CD4-positive, alpha-beta T cell treated with Interleukin-12 subunit alpha and Interleukin-12 subunit beta, for 1 hour (primary cell): ENCODE measurements at regions not wholly inside any gene's neighbourhood (a gene's known extent, or its start where the extent isn't known, plus 50 kb on each side); places are given as distances from the start of the nearest gene placed in this dataset.
A peak's percentile ranks its signal among the peaks of the same experiment; 100 is the strongest.

ENCODE experiments used
- DNase-seq: peaks from one replicate; pipeline ENCODE4 v3.0.0-alpha.2; 2020

DNA sequence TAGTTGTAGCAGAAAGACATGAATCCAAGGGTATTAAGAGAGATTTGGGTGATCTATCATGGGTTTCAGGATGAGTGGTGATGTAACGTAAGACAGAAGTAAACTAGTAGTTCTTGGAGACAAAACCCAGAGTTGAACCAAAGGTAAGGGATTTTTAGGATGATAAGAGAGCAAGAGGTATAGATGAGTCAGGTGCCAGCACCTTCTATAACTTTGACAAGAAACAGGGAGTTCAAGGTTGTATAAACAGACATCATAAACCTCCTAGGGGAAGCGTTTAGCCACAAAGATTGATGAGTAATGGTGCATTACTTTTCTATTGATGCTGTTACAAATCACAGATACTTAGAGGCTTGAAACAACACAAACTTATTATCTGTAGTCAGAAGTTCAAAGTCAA lies 447.3 kb upstream of the ARHGEF26 start:
- DNase-seq: no peak

DNA sequence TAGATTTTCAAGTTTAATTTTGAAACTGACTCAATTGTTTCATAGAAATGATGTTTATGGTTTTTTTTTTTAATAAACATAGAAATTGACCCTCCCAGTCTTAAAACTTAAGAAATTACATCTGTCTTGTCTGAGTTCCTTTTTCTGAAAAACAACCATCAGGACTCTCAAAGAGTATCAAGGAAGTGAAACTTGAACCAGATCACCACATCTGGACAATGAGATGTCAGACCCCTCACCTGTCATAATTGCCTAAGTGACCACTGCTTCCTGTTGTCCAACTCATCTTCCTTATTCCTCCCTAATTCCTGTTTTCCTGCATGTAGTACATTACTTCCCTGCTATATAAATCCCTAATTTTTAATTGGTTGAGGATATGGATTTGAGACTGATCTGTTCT lies 441.5 kb upstream of the ARHGEF26 start:
- no peak for DNase-seq

DNA sequence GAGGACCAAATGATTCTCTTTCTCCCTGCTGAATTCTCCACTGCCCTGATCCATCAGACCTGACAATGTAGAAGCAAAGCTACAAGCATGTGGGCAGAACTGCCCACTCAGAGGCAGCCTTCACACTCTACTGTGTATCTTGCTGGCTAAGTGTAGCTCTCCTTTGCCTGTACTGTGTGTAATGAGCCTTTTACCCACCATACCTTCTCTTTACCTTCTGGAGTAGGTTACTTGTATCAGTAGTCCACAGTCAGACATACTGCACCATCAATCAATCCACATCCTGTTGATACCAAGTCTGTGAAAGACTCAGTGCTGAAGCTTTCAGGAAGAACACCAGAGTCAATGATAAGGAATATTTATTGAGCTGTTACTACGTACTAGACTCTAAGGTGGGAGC lies 440.7 kb upstream of the ARHGEF26 start:
- DNase-seq: peak; percentile 4

DNA sequence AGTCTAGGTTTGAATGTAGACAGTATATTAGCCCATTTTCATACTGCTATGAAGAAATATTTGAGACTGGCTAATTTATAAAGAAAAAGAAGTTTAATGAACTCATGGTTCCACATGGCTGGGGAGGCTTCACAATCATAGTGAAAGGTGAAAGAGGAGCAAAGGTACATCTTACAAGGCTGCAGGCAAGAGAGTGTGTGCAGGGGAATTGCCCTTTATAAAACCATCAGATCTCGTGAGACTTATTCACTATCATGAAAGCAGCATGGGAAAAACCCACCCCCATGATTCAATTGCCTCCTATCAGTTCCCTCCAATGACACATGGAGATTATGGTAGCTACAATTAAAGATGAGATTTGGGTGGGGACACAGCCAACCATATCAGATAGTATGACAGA lies 440.1 kb upstream of the ARHGEF26 start:
- no peak for DNase-seq

DNA sequence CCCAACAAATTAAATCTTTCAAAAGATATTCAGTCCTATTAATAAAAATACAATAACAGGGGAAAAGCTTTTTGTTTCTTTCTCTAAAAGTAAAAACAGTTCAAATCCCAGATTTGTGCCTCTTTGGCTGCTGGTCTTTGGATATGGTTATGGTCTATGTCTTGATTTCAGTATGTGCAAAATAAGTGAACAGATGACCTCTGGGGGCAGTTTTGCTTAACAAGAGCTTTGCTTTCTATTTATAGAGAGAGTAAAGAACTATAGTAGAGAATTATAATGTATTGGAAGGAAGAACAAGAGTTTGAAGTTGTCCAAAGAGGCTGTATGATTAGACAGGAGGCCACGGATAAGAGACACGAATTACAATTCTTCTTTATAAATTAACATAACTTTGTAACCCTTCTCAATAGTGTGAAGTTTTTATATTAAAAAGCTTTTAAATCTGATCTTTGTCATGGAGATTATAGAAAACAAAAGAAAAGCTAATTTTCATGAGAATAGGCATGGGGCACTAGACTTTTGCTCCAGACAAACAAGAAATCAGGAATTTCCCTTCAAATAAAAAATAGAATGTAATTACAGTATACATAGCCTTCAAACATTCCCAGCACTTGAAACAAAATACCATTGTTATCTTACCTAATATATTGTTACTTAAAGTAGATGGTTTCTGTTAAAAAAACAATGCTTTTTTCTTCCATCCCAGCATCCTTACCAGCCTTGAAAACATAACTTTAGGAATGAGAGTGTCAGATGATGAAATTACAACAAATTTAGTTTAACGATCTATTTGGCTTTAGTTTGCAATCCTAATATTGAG lies 432.7 kb upstream of the ARHGEF26 start:
- DNase-seq: no peak

DNA sequence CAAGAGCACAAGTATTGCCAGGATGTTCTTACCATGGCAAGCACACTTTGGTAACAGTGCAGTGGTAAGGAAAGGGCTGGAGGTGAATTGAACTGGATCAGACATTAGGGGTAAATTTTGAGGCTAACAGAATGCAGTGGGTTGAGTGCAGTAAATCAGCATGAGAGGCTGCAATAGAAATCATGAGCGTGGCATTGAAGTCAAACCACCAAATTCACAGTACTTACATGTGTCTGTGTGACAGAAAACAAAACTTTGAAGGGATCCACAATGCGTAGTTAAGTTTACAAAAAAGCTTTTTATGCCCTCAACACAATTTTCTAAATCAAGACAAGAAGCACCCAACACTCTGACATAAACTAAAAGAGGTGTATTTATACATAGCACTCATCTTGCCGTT lies 428.0 kb upstream of the ARHGEF26 start:
- no peak for DNase-seq

DNA sequence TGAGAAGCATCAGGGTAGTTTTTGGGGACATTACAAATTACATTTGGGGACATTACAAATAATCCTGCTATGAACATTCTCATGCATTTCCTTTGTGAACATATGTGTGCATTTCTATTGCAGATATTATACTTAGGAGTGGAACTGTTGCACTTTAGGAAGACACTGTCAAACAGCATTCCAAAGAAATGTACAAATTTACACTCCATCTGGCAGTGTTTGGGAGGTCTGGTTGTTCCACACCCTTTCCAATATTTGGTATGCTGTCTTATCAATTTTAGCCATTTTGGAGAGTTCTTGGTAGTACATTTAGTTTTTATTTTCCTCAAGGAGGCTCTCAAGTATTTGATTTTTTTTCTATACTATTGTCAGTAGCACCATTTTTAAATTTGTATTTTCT lies 419.1 kb upstream of the ARHGEF26 start:
- no peak for DNase-seq

DNA sequence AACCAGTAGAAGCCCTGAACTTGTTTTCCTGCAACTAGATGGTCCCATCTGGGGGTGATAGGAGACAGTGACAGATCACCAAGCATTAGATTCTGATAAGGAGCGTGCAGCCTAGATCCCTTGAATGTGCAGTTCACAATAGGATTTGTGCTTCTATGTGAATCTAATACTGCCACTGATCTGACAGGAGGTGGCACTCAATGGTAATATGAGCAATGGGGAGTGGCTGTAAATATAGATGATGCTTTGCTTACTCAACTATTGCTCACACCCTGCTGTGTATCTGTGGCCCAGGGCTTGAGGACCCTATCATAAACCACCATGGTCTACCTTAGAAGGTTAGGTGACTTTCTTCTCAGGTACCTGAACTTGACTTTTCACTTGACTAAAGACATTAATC lies 417.1 kb upstream of the ARHGEF26 start:
- no peak for DNase-seq

DNA sequence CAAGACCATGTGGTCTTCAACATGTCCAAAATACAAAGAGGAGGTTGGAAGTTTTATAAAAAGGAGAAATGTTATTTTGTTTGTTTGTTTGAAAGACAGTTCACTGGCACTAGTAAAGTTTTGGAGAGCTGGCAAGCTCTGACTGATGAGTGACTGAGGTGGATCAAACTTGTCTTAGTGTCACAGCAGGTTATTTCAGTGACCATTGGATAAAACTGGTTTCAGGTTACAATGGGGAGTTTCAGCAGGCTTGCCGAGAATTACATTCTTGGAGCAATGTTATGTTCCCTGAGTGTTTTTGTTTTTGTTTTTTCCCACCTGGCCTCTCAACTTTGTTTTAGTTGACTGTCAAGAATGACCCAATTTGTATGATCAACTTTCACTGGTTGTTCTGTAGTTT lies 414.5 kb upstream of the ARHGEF26 start:
- DNase-seq: no peak

DNA sequence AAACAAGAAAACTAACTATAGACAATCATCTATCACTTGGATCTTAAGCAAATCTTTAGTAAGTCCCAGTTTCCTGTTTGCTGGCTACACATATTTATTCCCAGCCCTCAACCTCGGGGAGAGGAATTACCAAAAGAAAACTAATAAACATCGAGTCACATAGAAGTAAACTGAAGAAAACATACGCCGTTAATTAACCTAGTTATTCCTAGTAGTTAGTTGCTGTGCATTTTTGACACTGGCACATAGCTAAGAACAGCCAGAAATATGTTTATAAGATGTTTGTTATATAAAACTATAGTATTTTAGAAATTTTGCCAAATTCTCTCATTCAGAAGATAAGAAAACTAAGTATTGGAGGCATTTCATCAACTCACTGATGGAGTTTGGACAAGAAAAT lies 407.2 kb upstream of the ARHGEF26 start:
- DNase-seq: no peak

DNA sequence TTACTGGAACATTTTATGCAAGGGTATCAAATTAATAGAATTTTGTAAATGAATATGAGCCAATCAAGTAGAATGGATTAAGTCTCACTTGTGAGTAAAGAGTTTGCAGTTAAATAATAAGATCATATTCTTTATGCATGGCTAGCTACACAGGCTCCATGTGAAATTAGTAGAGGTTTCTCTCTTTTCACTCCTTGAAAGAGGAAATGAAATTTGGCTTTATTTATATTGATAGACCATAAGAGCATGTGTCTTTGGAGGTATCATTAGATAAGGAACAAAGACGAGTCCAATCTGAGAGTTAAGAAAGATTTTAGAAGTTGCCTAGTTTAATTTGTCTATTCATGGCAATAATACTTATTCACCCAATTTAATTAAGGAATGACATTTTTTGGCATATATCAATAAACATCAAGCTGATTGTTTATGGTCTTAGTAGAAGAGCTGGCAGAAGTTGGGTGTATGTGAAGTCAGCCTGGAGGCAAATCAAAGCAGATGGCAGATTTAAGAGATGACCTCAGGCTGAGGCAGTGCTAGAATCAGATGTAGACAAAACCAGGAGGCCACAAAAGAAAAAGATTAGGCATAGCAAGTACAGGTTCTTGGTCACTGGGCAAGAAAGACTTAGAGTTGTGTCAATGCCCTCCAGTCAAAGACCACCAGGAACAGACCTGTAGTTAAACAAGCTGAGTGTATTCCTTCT lies 406.5 kb upstream of the ARHGEF26 start:
- DNase-seq: no peak

DNA sequence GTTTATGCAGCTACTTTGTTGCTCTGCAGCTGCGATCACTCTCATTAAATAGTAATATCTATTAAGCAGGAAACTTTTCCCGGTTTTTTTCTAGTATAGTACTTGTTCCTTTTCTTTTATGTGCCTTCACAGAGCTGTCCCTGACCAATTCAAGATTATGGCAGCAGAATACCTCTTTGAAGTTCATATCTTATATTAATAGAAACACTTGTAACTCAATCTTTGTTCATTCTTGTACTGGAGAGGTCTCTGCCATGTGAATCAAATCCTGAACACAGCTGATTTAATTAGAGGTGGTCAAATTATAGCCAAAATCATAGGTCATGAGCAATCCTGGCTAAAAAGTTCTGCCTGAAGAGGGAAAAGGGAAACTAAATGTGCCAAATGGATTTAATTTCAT lies 399.0 kb upstream of the ARHGEF26 start:
- DNase-seq: no peak

DNA sequence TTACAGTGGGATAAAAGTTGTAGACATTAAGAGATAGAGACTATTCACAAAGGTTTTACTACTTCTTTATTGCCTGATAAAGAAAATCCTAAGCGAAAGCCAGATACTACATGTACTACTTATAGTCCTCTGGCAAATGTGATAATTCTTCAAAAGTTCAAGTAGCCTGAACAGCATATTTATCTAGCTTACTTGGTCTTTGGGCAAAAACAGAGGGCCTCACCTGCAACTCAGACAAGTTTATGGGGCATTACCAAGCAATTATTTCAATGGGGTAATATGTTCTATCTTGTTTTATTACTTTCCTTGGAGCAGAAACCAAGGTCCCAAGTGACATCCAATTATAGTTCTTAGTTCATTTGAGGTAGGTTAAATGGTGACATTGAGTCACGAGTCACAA lies 390.1 kb upstream of the ARHGEF26 start:
- DNase-seq: no peak

DNA sequence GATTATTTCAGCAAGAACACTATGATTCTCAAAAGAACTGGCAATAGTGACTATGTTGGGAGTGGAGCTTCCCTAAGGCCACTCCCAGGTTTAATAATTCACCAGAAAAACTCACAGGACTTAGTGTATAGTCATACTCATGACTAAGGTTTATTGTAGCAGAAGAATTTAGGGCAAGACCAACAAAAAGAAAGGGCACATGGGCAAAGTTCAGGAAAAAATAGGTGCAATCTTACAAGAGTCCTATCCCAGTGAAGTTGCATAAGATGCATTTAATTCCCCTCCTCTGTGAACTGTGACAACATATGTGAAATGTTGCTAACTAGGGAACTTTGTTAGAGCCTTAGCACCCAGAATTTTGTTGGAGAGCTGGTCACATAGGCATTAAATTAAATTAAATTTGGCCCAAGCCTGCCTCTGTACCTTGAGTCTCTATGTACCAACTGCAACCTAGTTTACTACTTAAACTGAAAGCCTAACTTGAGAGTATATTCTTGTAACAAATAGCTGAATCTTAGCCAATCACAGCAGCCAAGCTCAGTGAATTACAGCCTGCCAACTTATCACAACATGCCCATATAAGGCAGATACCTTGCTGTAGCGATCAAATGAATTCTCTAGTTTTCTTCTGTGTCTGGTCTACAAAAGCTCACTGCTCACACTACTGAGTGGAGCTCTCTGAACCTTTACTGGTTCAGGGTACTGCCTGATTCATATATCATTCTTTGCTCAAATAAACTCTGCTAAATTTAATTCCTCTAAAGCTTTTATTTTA lies 386.2 kb upstream of the ARHGEF26 start:
- DNase-seq: no peak

DNA sequence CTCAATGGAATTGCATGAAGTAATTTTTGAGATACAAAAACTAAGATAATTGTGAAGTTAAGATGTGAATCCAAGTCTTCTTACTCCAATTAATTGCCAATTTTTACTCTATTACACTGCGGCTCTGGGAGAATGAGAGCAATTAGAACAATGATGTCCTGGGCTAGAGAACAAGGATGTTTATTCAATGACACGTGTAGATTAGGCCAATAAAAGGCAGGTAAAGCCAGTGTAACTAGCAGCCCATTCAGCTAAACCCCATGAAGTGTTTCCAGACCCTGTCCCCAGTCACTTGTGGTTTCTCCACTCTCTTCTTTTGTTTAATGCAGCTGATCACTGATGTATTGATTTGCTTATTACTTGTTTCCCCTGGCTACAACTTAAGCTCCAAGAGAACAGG lies 381.1 kb upstream of the ARHGEF26 start:
- DNase-seq: no peak

DNA sequence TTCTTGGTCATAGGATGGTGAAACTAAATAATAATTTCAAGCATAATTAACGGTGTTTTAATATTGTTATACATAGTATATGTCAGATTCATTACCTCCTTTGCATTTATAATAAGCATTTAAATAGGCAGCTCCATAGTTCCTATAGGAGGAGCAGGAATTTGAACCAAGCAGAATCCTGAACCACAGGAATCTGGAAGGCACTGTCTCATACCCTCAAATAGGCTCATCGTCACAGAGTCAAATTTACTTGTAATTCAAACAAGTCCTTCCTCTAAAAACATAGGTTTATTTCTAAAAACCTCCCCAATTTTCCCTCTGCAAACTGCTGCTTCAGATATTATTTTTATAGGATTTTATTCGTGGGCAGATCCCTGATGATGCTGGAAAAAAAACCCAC lies 376.3 kb upstream of the ARHGEF26 start:
- DNase-seq: no peak

DNA sequence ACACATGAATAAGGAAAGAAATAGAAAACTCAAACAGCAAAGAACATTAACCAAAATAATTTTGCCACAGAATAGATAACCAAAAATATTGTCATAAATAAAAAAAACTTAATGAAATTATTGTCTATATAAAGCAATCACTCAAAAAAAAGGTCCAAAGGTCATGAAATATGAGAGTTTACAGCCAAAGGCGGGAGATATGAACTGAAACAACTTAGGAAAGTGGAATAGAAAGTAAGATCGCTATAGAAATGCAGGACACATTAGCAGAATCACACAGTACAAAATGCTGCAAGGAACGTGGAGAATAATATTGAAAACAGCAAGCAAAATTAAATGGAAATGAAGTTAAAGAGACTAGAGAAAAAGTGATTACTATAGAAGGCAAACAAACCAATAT lies 375.0 kb upstream of the ARHGEF26 start:
- no peak for DNase-seq

DNA sequence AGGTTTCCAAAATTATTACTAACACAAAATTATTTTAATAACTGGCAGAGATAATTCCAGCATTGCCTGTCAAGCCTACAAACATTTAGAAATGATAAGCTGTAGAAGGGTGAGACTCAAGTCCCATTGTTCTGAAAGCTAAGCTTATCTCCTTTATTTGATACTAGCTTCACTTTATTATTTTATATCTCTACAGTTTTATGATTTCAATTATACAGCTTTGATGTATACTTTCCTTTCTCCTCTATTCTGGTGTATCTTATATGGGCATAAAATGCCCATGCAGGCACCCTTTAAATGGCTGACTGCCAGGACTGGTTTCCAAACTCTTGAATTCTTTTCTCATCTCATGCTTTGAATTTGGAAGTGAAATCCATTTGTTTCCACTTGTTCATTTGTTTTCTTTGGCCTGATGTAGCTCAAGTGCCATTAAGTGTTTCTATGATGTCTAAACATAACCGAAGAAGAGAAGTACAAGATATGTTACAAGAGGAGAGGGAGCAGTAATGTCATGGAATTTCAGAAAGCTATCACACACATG lies 372.1 kb upstream of the ARHGEF26 start:
- DNase-seq: no peak

DNA sequence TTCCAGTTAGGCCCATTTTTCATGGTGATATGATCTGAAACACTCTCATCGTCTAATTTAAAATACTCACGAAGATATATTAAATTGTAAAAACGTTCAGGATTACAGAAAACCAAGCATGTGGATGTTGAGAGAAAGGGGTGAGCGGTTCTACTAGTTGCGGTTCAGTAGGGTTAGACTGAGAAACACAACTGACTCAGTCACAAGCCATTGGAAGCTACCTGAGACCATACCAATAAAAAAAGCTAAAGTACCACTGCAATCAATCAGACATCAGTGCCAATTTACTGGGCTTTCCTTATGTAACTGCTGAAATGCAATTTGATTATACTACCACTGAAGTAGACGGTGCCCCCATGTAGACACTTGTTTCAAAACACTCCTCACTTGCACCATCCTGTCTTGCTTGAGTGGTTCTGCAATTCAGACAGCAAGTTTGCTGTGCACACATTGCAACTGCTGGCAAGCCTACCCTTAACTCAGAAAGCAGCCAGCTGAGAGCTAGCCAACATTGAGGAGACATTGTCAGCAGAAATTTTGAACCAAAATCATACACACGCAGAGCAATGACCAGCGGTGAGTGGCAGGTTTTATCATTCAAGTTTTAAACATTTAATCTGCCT lies 368.7 kb upstream of the ARHGEF26 start:
- DNase-seq: no peak

DNA sequence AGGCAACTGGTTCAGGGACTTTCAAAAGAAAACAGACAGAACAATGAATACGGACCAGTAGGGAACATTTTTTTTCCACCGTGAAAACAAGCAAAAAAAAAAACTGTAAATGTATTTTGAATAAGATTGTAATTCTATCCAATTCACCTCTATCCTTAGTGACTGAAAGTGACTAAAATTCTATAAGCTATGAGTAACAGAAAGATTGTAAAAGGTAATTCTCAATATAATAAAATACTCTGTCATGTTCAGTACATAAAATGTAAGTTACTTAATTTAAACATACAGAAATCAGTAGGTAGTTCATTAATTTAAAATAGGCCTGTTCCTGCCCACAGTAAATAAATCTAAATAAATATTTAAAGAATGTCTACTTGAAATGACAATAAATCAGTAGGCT lies 368.2 kb upstream of the ARHGEF26 start:
- DNase-seq: no peak

DNA sequence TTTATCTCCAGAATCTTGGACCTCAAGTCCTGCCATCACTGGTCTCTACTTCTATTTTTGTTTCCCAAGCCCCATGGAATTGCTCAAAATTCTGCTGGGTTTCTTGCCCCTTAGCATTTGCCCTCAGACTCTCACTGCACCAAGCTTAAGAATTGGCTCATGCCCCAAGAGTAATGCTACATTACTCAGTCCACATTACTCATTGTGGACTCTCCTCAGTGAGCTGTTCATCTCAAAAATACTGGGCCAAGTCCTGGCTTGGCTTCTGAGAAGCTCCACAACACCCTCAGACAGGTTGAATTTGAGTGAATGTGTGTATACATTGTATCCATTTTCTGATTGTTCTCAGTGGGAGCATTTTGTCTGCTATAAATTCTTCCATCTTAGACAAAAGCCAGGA lies 364.4 kb upstream of the ARHGEF26 start:
- no peak for DNase-seq

DNA sequence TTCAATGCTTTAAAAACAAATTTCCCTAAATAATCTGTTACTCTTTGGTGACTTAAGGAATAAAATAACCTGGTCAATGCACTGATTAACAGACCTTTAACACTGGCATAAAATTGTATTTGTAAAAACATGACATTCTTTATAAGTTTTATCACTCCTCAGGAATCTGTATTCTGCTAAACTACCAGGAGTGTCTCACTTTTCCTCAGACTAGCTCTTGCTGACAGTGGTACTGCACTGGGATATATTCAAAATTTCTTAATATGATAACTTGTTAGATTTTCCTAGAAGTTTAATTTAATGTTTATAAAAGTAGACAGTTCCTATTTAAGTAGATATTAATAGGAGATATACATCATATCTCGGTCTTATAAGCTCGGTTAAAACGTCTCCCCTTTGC lies 363.4 kb upstream of the ARHGEF26 start:
- DNase-seq: no peak

DNA sequence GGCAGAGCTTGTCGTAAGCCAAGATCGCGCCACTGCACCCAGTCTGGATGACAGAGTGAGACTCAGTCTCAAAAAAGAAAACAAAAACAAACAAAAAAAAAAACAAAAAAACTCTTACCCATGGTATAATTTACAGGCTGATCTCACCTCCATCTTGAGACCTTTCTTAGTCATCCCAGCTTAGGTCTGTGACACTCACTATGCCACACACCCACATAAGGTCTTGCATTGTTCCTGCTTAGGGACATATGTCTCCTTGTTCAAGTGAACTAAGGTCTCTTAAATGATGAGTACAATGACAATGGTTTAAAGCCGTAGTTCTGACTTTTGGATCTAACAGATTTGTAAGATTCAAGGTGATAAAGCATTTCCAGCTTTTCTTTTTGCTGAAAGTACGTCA lies 360.2 kb upstream of the ARHGEF26 start:
- DNase-seq: no peak
